Ishikawa (cell line): ENCODE measurements at regions not wholly inside any gene's neighbourhood (a gene's known extent, or its start where the extent isn't known, plus 50 kb on each side); places are given as distances from the start of the nearest gene placed in this dataset.

Source experiments
- CEBPB ChIP-seq: IDR thresholded peaks from 2 replicates; pipeline ENCODE4 v1.6.1; 2012
- CREB1 ChIP-seq: IDR thresholded peaks from 2 replicates; pipeline ENCODE4 v1.6.1; 2012; ENCODE audit warnings: low read depth
- EGR1 ChIP-seq: IDR thresholded peaks from 2 replicates; pipeline ENCODE4 v1.6.1; 2012
- EP300 ChIP-seq: IDR thresholded peaks from 2 replicates; pipeline ENCODE4 v1.6.1; 2012; ENCODE audit warnings: borderline replicate concordance
- FOXM1 ChIP-seq: IDR thresholded peaks from 2 replicates; pipeline ENCODE4 v1.6.1; 2012; ENCODE audit warnings: low read depth, borderline replicate concordance
- MAX ChIP-seq: IDR thresholded peaks from 2 replicates; pipeline ENCODE4 v1.6.1; 2012
- NFIC ChIP-seq: IDR thresholded peaks from 2 replicates; pipeline ENCODE4 v1.6.1; 2012
- RAD21 ChIP-seq: IDR thresholded peaks from 2 replicates; pipeline ENCODE4 v1.6.1; 2012; ENCODE audit warnings: low read depth
- REST ChIP-seq: IDR thresholded peaks from 2 replicates; pipeline ENCODE4 v1.6.1; 2012; ENCODE audit warnings: low read depth, mild to moderate bottlenecking
- TAF1 ChIP-seq: IDR thresholded peaks from 2 replicates; pipeline ENCODE4 v1.6.1; 2012; ENCODE audit warnings: low read depth, mild to moderate bottlenecking
- TCF12 ChIP-seq: IDR thresholded peaks from 2 replicates; pipeline ENCODE4 v1.6.1; 2012; ENCODE audit warnings: low read depth
- TEAD4 ChIP-seq: IDR thresholded peaks from 2 replicates; pipeline ENCODE4 v1.6.1; 2012
- USF1 ChIP-seq: IDR thresholded peaks from 2 replicates; pipeline ENCODE4 v1.6.1; 2012
- YY1 ChIP-seq: IDR thresholded peaks from 2 replicates; pipeline ENCODE4 v1.6.1; 2012; ENCODE audit warnings: low read depth

GRCh38 chr13:107562203-107562602 lies 653.1 kb downstream of the LIG4 start:
- TF ChIP-seq TEAD4 (no peak), TCF12 (no peak), CEBPB (no peak), RAD21 (no peak), NFIC (no peak), EGR1 (no peak), TAF1 (no peak), EP300 (no peak), REST (no peak), YY1 (no peak), MAX (no peak), FOXM1 (no peak), USF1 (no peak), CREB1 (no peak)
